A549 (cell line): ENCODE measurements at regions not wholly inside any gene's neighbourhood (a gene's known extent, or its start where the extent isn't known, plus 50 kb on each side); places are given as distances from the start of the nearest gene placed in this dataset.

Experiments
- ATAC-seq, 2 experiments: fragments of 200-7000 bp in 1 of 2; fragments of >200 bp in 1 of 2; cut with Nextera tagmentation in 1 of 2; cut with Tn5 transposase in 1 of 2; 3 replicates each; pipeline versions ENCODE4 v1.8.0 to v1.9.1; 2018 to 2020; ENCODE audit warnings: mild to moderate bottlenecking in 1 of 2, moderate library complexity in 1 of 2
- CTCF ChIA-PET: fragments of 300-600 bp; sonication (Branson Sonifier 250); formaldehyde crosslinking; extraction: SDS; loops from one replicate; lab custom pipeline; 2021; ENCODE audit warnings: antibody characterized with exemption, inconsistent platforms; lab: Yijun Ruan, JAX
- POLR2A ChIA-PET: fragments of 350-600 bp; formaldehyde crosslinking; extraction: SDS; loops from one replicate; lab custom pipeline; 2021; ENCODE audit warnings: antibody characterized with exemption, inconsistent platforms; lab: Yijun Ruan, JAX
- DNase-seq, 2 experiments: peaks; one replicate each; pipeline versions ENCODE4 v3.0.0 to v3.0.0-alpha.2; 2011 to 2016; ENCODE audit warnings: low read depth in 1 of 2, low spot score in 1 of 2
- FAIRE-seq: peaks from 2 replicates; lab custom pipeline; 2011; peaks lifted over from hg19 to GRCh38; lab: Jason Lieb, UNC
- H3K27ac ChIP-seq, 2 experiments: fragments of >200 bp; sonication (Bioruptor Twin); formaldehyde crosslinking; 3 replicates each; pipeline ENCODE4 v1.5.1; 2016 to 2017
- H3K4me1 ChIP-seq: fragments of >200 bp; sonication (Bioruptor Twin); formaldehyde crosslinking; 3 replicates; pipeline ENCODE4 v1.6.1; 2016
- H3K4me2 ChIP-seq: fragments of >200 bp; sonication (Bioruptor Twin); formaldehyde crosslinking; 3 replicates; pipeline ENCODE4 v1.6.1; 2016
- H3K4me3 ChIP-seq: fragments of >200 bp; sonication (Bioruptor Twin); formaldehyde crosslinking; 3 replicates; pipeline ENCODE4 v1.5.1; 2016
- H3K9me3 ChIP-seq: fragments of >200 bp; sonication (Bioruptor Twin); formaldehyde crosslinking; 3 replicates; pipeline ENCODE4 v1.6.1; 2016
- BCL3 ChIP-seq: fragments of >200 bp; sonication (Bioruptor Twin); formaldehyde crosslinking; IDR thresholded peaks from 3 replicates; pipeline ENCODE4 v1.6.1; 2016
- CEBPB ChIP-seq, 2 experiments: fragments of >200 bp in 1 of 2; sonication (Bioruptor Twin) in 1 of 2; formaldehyde crosslinking in 1 of 2; IDR thresholded peaks; 2 replicates each; pipeline ENCODE4 v1.6.1; 2012 to 2016
- CHD4 ChIP-seq: fragments of 200-600 bp; sonication (generic); IDR thresholded peaks from 2 replicates; pipeline ENCODE4 v1.6.1; 2016; ENCODE audit warnings: antibody characterized with exemption, mild to moderate bottlenecking, borderline replicate concordance
- EHF ChIP-seq: fragments of 250-450 bp; sonication (Bioruptor Pico); IDR thresholded peaks from 2 replicates; pipeline ENCODE4 v1.5.0; 2020; ENCODE audit warnings: mild to moderate bottlenecking
- ELK1 ChIP-seq: fragments of 150-350 bp; IDR thresholded peaks from 2 replicates; pipeline ENCODE4 v1.6.1; 2014; ENCODE audit warnings: low read depth, mild to moderate bottlenecking, low read length
- FOSB ChIP-seq: fragments of 250-450 bp; sonication (Bioruptor Pico); IDR thresholded peaks from 2 replicates; pipeline ENCODE4 v1.5.0; 2020; ENCODE audit warnings: mild to moderate bottlenecking, moderate library complexity
- GATA3 ChIP-seq: IDR thresholded peaks from 2 replicates; pipeline ENCODE4 v1.6.1; 2012; ENCODE audit warnings: borderline replicate concordance
- HDAC2 ChIP-seq: fragments of 200-600 bp; sonication (generic); IDR thresholded peaks from 2 replicates; pipeline ENCODE4 v1.6.1; 2016
- HOXA7 ChIP-seq: fragments of 250-450 bp; sonication (Bioruptor Pico); IDR thresholded peaks from 2 replicates; pipeline ENCODE4 v1.5.0; 2020; ENCODE audit warnings: mild to moderate bottlenecking, moderate library complexity
- HOXB13 ChIP-seq: fragments of 250-450 bp; sonication (Bioruptor Pico); IDR thresholded peaks from 2 replicates; pipeline ENCODE4 v1.5.0; 2020; ENCODE audit warnings: low read depth, mild to moderate bottlenecking, moderate library complexity
- JUN ChIP-seq, 2 experiments: fragments of >200 bp; sonication (Bioruptor Twin); formaldehyde crosslinking; IDR thresholded peaks; 2 replicates in 1 of 2; 3 replicates in 1 of 2; pipeline ENCODE4 v1.6.1; 2016 to 2017
- JUNB ChIP-seq: fragments of >200 bp; sonication (Bioruptor Twin); formaldehyde crosslinking; IDR thresholded peaks from 2 replicates; pipeline ENCODE4 v1.6.1; 2016
- KDM5A ChIP-seq: fragments of 200-600 bp; sonication (generic); IDR thresholded peaks from 2 replicates; pipeline ENCODE4 v1.6.1; 2016; ENCODE audit warnings: antibody characterized with exemption, mild to moderate bottlenecking
- MAFK ChIP-seq: fragments of 450-650 bp; IDR thresholded peaks from 2 replicates; pipeline ENCODE4 v1.6.1; 2014; ENCODE audit not compliant: partially characterized antibody
- MAX ChIP-seq: IDR thresholded peaks from 2 replicates; pipeline ENCODE4 v1.6.1; 2012
- MAZ ChIP-seq: fragments of 150-350 bp; IDR thresholded peaks from 2 replicates; pipeline ENCODE4 v1.6.1; 2014; ENCODE audit warnings: antibody characterized with exemption, low read depth, low read length, borderline replicate concordance
- NFE2L2 ChIP-seq: fragments of 150-350 bp; conservative IDR thresholded peaks from 2 replicates; pipeline ENCODE4 v1.6.1; 2014; ENCODE audit warnings: low read length
- NR3C1 ChIP-seq: fragments of >200 bp; sonication (Bioruptor Twin); formaldehyde crosslinking; IDR thresholded peaks from 3 replicates; pipeline ENCODE4 v1.6.1; 2017
- PBX3 ChIP-seq: IDR thresholded peaks from 2 replicates; pipeline ENCODE4 v1.6.1; 2012
- POLR2AphosphoS2 ChIP-seq: conservative IDR thresholded peaks from 2 replicates; pipeline ENCODE4 v1.6.1; 2012; ENCODE audit warnings: low read length, improper control_type of control experiment, inconsistent platforms
- RAD21 ChIP-seq, 2 experiments: fragments of >200 bp in 1 of 2; sonication (Bioruptor Twin) in 1 of 2; formaldehyde crosslinking in 1 of 2; IDR thresholded peaks in 1 of 2; conservative IDR thresholded peaks in 1 of 2; 2 replicates in 1 of 2; 3 replicates in 1 of 2; pipeline ENCODE4 v1.6.1; 2012 to 2018; ENCODE audit warnings: inconsistent platforms in 1 of 2
- RARB ChIP-seq: fragments of 250-450 bp; sonication (Bioruptor Pico); IDR thresholded peaks from 2 replicates; pipeline ENCODE4 v1.8.0; 2021; ENCODE audit warnings: mild to moderate bottlenecking, moderate library complexity
- RCOR1 ChIP-seq: fragments of 150-350 bp; IDR thresholded peaks from 2 replicates; pipeline ENCODE4 v1.6.1; 2014; ENCODE audit warnings: antibody characterized with exemption, low read length, low read depth
- REST ChIP-seq: fragments of 200-600 bp; sonication (generic); IDR thresholded peaks from 2 replicates; pipeline ENCODE4 v1.6.1; 2016; ENCODE audit warnings: antibody characterized with exemption, mild to moderate bottlenecking, moderate library complexity
- RFX5 ChIP-seq: fragments of 450-650 bp; IDR thresholded peaks from 2 replicates; pipeline ENCODE4 v1.7.1; 2014; ENCODE audit warnings: antibody characterized with exemption, mild to moderate bottlenecking, moderate library complexity
- SMC3 ChIP-seq: fragments of >200 bp; sonication (Bioruptor Twin); formaldehyde crosslinking; IDR thresholded peaks from 3 replicates; pipeline ENCODE4 v1.6.1; 2018; ENCODE audit warnings: inconsistent platforms
- TP53 ChIP-seq: fragments of 250-450 bp; sonication (Bioruptor Pico); IDR thresholded peaks from 2 replicates; pipeline ENCODE4 v1.5.0; 2021; ENCODE audit warnings: mild to moderate bottlenecking, moderate library complexity
- ZFP36 ChIP-seq: fragments of 450-650 bp; IDR thresholded peaks from 2 replicates; pipeline ENCODE4 v1.6.1; 2014; ENCODE audit warnings: borderline replicate concordance; ENCODE audit not compliant: partially characterized antibody
- WGBS: methylation state at CpG from one replicate; pipeline ENCODE4 v1.1.6; 2017; ENCODE audit errors: missing lambda C conversion rate; 5-methylcytosine and 5-hydroxymethylcytosine counted together

- no peak overlapping the region for H3K4me2 ChIP-seq
- DNase-seq = no peak
- ChIA-PET POLR2A (no interaction called here), CTCF (interaction anchor here (0.7 to 3.0 kb wide), 5 partner anchors 8 to 24 kb away, joined by 3 to 13 read pairs (median 4); no protein-coding TSS in a partner anchor)
- FAIRE-seq = no peak
- TF ChIP-seq REST = no peak
- no peak for TF ChIP-seq BCL3
- TF ChIP-seq POLR2AphosphoS2 = no peak
- no peak for TF ChIP-seq JUN (IDR thresholded peaks at IDR 0.05)
- no peak for TF ChIP-seq GATA3
- no peak for TF ChIP-seq RARB
- TF ChIP-seq NR3C1 = no peak
- no peak for TF ChIP-seq EHF (CRISPR knock-in tag)
- TF ChIP-seq ELK1 = no peak
- no peak for TF ChIP-seq TP53
- no peak for TF ChIP-seq ZFP36
- TF ChIP-seq MAFK = no peak
- TF ChIP-seq KDM5A = no peak
- no peak for TF ChIP-seq SMC3
- TF ChIP-seq PBX3 = no peak
- no peak for TF ChIP-seq RFX5
- no peak for TF ChIP-seq MAZ
- WGBS = 53% methylated on average over 8 of the region's 8 CpGs
- H3K9me3 ChIP-seq = no peaks in the 10 kb centered on the region
- H3K4me1 ChIP-seq = peaks cover 12% of the 10 kb centered on the region; the same call in 2 of the 3 replicates
- no peak overlapping the region for H3K4me3 ChIP-seq
- H3K27ac ChIP-seq = no peak overlapping the region
- ATAC-seq = no peak
Observed at GRCh38 chr17:77891602-77892001, 66.9 kb upstream of the TNRC6C start.

- H3K4me2 ChIP-seq = no peak overlapping the region
- no peaks in the 10 kb centered on the region for H3K9me3 ChIP-seq
- ChIA-PET POLR2A (interaction anchor here (0.6 kb wide), 1 partner anchor 66 kb away, joined by 4 read pairs; the partner anchor contains the start of gene TNRC6C), CTCF (interaction anchor here (0.7 to 3.0 kb wide), 7 partner anchors 10 to 350 kb away, joined by 3 to 13 read pairs (median 8); no protein-coding TSS in a partner anchor)
- DNase-seq (no peak), FAIRE-seq (no peak), ATAC-seq (no peak)
- H3K27ac ChIP-seq = no peak overlapping the region
- H3K4me3 ChIP-seq = no peak overlapping the region
- WGBS = 64% methylated on average over 7 of the region's 7 CpGs
- peaks cover 8% of the 10 kb centered on the region; the same call in 2 of the 3 replicates for H3K4me1 ChIP-seq
- no peak for TF ChIP-seq NFE2L2
- no peak for TF ChIP-seq REST
- TF ChIP-seq MAX = no peak
- TF ChIP-seq HOXA7 (CRISPR knock-in tag) = no peak
- no peak for TF ChIP-seq RCOR1
- TF ChIP-seq FOSB = no peak
- no peak for TF ChIP-seq MAZ
- TF ChIP-seq HDAC2 = no peak
- TF ChIP-seq HOXB13 (CRISPR knock-in tag) = no peak
- no peak for TF ChIP-seq KDM5A
- TF ChIP-seq RAD21 (conservative IDR thresholded peaks at IDR 0.05 in 1 of 2, IDR thresholded peaks at IDR 0.05 in 1 of 2) = no peak
- no peak for TF ChIP-seq ZFP36
- TF ChIP-seq CEBPB (IDR thresholded peaks at IDR 0.05) = no peak
- TF ChIP-seq CHD4 = no peak
- no peak for TF ChIP-seq JUNB
Observed at GRCh38 chr17:77892031-77892430, 66.5 kb upstream of the TNRC6C start.
